NCI-H2171 (cell line): ENCODE measurements at regions not wholly inside any gene's neighbourhood (a gene's known extent, or its start where the extent isn't known, plus 50 kb on each side); places are given as distances from the start of the nearest gene placed in this dataset.

Source experiments
- DNase-seq: peaks from one replicate; lab custom pipeline; 2025; lab: John Stamatoyannopoulos, UW

- DNase-seq: no peak
Measured at GRCh38 chr3:99500485-99500884, 137.9 kb upstream of the COL8A1 start.

DNA sequence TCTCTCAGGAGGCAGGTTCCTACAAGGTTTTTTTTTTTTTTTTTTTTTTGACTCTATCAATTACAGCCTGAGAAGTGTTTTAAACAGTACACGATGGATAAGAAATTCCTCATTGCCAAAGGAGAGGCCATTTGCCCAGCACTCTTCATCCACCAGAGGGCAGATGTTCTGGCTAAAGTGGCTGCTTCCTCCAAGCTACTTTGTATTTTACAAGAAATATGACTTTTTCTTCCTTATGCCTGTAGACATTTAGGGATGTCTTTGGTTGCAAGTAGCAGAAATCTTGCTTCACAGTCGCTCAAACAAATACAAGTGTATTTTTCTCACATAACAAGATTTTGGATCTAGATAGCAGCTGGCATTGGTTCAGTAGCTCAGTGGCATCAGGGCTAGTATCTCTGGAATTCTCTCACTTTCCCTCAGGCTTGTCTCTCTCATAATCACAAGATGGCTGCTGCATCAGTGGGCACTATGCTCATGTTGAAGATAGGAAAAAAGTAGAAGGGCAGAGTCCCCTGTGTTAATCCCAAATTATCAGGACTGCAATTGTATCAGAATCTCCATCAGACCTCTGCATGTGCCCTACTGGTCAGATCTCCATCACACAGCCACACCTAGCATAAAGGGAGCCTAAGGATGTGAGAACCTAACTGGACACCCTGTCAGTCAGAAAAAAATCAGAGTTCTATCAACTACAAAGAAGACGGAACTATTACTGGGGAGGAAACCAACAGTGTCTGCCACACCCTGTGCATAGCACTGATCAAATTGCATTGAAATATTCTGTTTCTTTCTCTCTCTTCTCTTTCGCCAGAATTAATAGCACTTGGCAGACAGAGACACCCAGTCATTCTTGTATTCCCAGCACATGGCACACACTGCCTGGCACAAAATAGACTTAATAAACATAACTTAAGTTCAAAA lies 138.9 kb upstream of the COL8A1 start:
- DNase-seq: no peak

GRCh38 chr3:99498550-99499234 lies 139.7 kb upstream of the COL8A1 start:
- DNase-seq: no peak

GRCh38 chr3:99487894-99488293 lies 150.5 kb upstream of the COL8A1 start:
- no peak for DNase-seq

GRCh38 chr3:99485286-99485685 lies 153.1 kb upstream of the COL8A1 start:
- no peak for DNase-seq

GRCh38 chr3:99484871-99485270 lies 153.5 kb upstream of the COL8A1 start:
- no peak for DNase-seq

DNA sequence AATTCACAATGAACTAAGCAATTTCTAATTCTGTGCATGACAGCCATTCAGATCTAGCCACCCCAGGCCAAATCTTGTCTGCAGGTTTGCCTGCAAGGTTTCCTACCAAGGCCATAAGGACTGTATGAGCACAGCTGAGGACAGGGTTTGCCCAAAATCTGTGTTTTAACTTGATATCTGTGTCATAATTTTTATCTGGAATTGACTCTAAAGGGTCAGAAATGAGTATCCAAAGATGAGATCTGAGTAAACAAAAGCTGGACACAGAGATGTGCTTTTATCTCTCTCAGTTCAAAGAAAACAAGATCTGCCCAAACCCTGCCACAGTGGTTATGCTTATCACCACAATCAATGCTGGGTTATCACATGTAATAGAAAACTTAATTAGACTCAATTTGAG lies 154.6 kb upstream of the COL8A1 start:
- DNase-seq: no peak

GRCh38 chr3:99482191-99482590 lies 156.2 kb upstream of the COL8A1 start:
- DNase-seq: no peak

GRCh38 chr3:99481561-99481960 lies 156.8 kb upstream of the COL8A1 start:
- no peak for DNase-seq

GRCh38 chr3:99479768-99480167 lies 158.6 kb upstream of the COL8A1 start:
- no peak for DNase-seq

DNA sequence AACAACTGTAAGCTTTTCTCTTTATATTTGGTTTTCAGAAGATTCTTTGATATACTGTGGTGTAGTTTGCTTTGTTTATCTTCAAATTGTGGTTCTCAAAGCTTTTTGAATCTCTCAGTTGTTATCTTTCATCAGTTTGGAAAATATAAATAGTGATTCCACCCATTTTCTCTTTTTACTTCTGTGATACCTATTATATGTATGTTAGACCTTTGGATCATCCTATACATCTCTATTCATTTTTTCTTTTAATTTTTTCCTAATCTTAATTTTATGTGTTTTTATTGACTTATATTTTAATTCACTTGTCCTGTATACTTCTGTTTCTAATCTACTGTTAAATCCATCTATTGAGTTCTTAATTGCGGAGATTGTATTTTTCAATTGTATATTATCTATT lies 160.7 kb upstream of the COL8A1 start:
- DNase-seq: no peak

GRCh38 chr3:99475229-99475628 lies 163.2 kb upstream of the COL8A1 start:
- DNase-seq: no peak

DNA sequence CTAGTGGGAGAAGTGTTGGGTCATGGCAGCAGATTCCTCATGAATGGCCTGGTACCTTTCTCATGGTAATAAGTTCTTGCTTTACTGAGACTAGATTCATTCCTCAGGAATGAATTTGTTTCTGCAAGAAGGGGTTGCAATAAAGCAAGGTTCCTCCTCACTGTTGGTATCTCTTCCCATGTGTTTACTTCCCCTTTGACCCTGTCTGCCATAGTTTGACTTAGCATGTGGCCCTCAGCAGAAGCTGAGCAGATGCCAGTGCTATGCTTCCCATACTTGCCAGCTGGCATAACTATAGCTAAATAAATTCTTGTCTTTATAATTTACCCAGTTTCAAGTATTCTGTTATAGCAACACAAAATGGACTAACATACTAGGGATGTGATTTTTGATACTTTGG lies 163.6 kb upstream of the COL8A1 start:
- no peak for DNase-seq

DNA sequence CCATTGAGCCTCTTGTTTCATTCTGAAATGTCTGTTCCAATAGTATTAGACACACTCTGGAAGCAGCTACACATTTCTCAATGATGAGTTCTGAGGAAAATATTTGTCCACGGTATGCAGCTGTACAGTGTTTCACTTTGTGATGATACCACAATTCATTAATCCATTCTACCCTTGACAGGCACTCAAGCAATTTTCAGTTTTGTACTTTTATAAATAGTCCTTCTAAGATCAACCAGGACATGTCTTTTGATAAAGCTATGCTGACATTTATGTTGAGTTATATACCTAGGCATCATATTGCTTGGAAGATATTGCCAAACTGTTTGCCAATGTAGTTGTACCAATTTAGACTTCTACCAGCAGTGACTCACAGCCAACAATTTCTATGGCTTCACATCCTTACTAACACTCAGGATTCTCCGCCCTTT lies 165.1 kb upstream of the COL8A1 start:
- DNase-seq: no peak

GRCh38 chr3:99472385-99472784 lies 166.0 kb upstream of the COL8A1 start:
- no peak for DNase-seq

- no peak for DNase-seq
Measured at GRCh38 chr3:99471353-99472323, 166.8 kb upstream of the COL8A1 start.

DNA sequence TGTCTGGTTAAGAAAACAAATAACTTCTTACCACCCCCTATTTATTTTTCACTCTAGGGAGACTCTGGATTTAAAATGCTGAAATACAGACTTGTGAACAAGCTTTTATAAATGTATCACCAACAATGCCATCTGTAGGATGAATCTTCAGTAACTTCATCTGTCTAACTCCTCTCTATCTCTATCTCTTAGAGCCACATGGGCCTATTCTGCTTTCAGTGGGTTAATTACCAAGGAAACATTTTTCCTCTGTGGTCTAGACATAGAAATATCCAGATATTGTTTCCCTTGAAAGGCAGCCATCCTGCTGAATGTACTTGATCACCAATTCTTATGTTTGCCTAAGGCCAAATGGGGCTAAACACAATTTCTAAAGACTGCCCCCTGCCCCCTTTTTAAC lies 167.6 kb upstream of the COL8A1 start:
- DNase-seq: no peak

- no peak for DNase-seq
Measured at GRCh38 chr3:99468918-99469317, 169.5 kb upstream of the COL8A1 start.

- no peak for DNase-seq
Measured at GRCh38 chr3:99467420-99467819, 171.0 kb upstream of the COL8A1 start.

DNA sequence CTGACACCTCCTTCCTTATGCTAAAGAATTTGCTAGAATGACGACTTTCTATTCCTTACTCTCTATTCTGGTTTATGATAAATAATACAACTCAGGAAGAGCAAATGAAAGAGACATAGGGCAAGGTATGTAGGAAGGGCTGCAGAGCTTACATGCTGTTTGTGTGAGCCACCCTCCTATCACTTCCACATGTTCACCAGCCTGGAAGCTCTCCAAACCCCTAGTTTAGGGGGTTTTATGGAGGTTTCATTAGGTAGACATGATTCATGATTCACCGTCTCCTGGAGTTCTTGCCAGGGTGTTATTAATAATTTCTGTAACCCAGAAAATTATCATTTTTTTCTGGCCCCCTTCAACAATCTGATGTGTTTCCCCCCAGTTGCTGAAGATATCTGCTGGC lies 172.1 kb upstream of the COL8A1 start:
- no peak for DNase-seq

DNA sequence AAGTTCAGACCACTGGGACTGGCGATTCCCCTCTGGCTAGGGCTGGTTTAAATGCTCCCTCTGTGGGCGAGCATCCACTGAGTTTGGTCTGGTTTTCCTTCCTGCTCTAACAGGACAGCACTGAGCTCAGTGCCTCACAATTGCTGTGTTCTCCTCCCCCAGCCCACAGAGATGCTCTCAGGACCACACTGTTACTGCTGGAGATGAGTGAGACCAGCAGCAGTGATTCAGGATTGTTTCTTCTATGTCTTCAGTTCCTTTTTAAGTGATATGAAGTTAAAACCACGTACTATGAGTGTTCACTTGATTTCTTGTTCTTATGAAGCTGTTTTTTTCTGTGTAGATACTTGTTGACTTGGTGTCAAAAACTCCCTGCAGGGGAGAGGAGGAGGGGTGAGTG lies 180.4 kb upstream of the COL8A1 start:
- DNase-seq: no peak

GRCh38 chr3:99442599-99442998 lies 195.8 kb upstream of the COL8A1 start:
- DNase-seq: no peak
